LNCaP clone FGC (cell line): ENCODE measurements at regions not wholly inside any gene's neighbourhood (a gene's known extent, or its start where the extent isn't known, plus 50 kb on each side); places are given as distances from the start of the nearest gene placed in this dataset.
"Not testable (repeated sequence)": the region's sequence is repeated elsewhere in the genome, so short reads cannot be mapped to it uniquely, and the experiment has no call there.

Experiments
- DNase-seq: peaks from one replicate; pipeline ENCODE4 v3.0.0-alpha.2; 2011; ENCODE audit warnings: low read depth
- H3K4me3 ChIP-seq: 2 replicates; pipeline ENCODE4 v1.5.1; 2011; ENCODE audit warnings: mild to moderate bottlenecking, low read depth, low read length, control low read depth

DNA sequence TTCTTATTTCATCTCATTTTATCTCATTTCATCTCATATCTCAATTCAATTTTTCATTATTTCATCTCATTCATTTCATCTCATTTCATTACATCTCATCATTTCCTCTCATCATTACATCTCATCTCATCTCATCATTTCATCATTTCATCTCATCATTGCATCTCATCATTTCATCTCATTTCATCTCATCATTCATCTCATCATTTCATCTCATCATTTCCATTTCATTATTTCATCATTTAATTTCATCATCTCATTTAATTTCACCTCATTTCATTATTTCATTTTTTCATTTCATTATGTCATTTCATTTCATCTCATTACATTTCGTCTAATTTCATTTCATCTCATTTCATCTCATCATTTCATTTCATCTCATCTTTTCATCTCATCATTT, 2867.8 kb downstream of the RPIA start:
- H3K4me3 ChIP-seq, DNase-seq: not testable (repeated sequence)

DNA sequence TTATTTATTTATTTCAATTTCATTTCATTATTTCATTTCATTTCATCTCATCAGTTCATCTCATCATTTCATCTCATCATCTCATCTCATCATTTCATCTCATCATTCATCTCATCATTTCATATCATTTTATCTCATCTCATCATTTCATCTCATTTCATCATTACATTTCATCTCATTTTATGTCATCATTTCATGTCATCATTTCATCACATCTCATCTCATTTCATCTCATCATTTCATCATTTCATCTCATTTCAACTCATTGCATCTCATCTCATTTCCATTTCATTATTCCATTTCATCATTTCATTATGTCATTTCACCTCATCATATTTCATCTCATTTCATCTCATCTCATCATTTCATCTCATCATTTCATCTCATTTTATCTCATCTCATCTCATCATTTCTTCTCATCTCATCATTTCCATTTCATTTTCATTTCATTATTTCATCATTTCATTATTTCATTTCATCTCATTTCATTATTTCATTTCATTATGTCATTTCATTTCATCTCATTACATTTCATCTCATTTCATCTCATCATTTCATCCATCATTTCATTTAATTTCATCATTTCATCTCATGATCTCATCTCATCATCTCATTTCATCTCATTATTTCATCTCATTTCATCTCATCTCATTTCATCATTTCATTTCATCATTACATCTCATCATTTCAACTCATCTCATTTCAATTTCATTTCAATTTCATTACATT, 2868.6 kb downstream of the RPIA start:
- not testable (repeated sequence) for DNase-seq, H3K4me3 ChIP-seq

DNA sequence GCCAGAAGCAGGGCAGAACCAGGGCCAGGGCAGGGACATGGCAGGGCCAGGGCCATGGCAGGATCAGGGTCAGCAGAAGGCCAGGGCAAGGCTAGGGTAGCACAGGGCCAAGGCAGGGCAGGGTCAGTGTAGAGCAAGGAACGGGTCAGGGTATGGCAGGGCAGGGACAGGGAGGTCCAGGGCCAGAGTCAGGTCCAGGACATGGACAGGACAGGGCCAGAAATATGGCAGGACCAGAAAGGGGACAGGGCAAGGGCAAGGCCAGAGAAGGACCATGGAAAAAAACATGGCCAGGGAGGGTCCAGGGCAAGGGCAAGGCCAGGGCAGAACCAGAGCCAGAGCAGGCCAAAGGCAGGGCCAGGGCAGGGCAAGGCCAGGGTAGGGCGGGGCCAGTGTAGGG, 2870.7 kb downstream of the RPIA start:
- DNase-seq, H3K4me3 ChIP-seq: not testable (repeated sequence)

DNA sequence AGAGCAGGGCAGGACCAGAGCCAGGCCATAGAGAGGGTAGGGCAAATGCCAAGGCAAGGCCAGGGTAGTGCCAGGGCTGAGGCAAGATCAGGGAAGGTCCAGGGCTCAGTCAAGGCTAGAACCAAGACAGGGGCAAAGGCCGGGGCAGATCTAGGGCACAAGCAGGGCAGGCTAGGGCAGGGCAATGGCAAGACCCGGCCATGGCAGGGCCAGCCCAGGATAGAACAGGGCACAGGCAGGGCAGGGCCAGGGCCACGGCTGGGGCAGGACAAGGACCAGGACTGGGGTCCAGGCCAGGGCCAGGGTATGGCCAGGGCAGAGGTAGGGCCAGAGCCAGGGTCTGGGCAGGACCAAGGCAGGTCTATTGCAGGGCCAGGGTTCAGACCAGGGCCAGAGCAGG, 2873.2 kb downstream of the RPIA start:
- not testable (repeated sequence) for DNase-seq

DNA sequence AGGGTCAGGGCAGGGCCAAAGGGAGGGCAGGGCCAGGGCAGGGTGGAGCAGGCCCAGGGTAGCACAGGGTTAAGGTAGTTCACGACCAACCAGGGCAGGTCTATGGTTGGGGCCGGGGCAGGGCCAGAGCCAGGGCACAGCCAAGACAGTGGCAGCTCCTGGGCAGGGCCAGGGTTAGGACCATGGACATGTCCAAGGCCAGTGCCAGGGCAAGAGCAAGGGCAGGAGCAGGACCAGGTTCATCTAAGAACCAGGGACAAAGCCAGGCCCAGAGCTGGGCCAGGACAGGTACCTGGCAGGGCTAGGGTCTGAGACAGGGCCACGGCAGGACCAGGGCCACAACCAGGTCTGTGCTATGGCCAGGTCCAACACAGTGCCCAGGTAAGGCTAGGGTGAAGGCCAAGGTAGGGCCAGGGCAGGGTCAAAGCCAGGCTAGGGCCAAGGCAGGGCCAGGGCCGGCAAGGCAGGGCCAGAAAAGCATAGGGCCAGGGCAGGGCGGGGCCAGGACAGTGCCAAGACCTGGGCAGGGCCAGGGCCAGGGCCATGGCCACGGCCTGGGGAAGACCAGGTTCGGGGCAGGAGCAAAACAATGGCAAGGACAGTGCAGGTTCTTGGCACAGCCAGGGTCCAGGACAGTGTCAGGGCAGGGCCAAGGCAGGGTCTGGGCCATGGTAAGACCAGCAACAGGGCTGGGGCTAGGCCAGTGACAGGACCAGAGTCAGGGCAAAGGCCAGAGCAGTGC, 2874.4 kb downstream of the RPIA start:
- not testable (repeated sequence) for DNase-seq, H3K4me3 ChIP-seq

More for the DNA sequence above, 2873.2 kb downstream of the RPIA start:
- not testable (repeated sequence) for H3K4me3 ChIP-seq

DNA sequence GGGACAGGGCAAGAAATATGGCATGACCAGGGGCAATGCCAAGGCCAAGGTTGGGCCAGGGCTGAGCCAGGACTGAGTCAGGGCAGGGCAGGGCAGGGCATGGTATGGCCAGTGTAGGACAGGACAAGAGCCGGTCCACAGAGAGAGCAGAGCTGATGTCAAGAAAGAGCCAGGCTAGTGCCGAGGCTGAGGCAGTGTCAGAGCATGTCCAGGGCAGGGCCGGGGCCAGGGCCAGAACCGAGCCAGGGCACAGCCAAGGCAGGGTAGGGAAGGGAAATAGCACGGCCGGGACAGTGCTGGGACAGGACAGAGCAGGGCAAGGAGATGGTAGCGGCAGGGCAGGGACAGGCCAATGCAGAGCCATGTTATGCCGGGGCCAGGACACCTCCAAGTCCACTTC, 2875.1 kb downstream of the RPIA start:
- DNase-seq, H3K4me3 ChIP-seq: not testable (repeated sequence)

DNA sequence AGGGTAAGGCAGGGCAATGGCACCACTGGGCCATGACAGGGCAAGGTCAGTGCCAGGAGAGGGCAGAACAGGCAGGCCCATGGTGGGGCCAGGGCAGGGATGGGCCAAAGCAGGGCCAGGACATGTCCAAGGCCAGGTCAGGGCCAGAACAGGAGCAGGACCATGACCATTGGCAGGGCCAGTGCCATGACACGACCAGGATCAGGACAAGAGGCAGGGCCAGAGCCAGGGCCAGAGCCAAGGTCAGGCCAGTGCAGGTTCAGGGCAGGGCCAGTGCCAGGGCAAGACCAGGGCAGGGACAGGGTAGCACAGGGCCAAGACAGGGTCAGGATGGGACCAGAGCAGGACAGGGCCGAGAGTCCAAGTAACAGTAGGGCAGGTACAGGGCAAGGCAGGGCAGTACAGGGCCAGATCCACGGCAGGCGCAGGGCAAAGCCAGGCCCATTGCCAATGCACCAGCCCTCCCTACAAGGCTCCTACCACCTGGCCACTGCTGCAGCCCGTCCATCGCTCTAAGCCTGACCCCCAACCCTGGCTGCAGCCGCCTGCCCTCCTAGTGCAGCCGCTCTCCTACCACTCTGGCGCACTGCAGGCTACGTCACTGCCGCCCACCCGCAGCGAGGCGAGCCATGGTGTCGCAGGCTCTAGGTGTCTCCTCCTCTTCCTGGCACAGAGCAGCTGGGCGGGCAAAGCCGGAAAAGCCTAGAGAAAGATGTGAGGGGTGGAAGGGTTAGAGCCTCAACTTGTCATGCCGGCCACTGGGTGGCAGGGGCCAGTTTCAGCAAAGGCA, 2876.3 kb downstream of the RPIA start:
- not testable (repeated sequence) for H3K4me3 ChIP-seq, DNase-seq

DNA sequence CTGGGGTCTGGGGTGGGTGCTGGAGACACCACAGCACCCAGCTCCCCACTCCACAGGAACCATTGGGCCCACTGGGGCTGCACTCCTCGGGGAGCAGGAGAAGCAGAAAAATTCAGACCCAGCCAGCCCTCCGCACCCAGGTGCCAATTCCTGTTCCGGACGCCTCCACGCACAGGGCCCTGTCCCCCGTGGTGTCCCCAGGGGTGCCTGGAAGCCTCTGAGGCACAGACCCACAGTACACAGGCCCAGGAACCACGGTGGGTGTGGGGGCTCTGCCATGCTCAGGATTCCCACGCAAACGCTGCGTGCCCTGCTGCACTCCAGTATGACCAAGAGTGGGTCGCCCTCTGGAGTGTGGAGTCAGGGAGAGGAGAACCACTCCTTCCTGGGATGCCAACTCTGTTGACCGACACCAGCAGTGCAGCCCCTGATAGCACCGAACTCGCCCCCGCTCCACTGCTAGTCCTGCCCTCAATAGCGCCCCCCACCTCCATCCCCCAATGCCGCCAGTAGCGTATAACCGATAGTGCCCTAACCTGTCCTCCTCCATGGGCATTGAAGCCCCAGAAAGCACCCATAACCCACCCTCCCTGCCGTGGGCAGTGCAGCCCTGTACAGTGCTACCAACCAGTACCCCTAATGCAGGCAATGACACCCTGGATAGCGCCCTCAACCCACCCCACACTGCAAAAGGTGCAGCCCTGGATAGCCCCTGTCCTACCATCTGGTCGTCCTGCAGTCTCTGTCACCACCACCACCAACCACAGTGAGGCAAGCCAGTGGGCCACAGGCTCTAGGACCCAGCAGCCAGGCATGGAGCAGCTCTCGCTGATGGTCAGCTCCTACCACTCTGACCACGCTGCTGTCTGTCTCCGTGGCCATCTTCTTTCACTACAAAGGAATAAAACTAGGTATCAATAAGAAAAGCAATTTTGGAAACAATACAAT, 2877.2 kb downstream of the RPIA start:
- not testable (repeated sequence) for H3K4me3 ChIP-seq, DNase-seq

DNA sequence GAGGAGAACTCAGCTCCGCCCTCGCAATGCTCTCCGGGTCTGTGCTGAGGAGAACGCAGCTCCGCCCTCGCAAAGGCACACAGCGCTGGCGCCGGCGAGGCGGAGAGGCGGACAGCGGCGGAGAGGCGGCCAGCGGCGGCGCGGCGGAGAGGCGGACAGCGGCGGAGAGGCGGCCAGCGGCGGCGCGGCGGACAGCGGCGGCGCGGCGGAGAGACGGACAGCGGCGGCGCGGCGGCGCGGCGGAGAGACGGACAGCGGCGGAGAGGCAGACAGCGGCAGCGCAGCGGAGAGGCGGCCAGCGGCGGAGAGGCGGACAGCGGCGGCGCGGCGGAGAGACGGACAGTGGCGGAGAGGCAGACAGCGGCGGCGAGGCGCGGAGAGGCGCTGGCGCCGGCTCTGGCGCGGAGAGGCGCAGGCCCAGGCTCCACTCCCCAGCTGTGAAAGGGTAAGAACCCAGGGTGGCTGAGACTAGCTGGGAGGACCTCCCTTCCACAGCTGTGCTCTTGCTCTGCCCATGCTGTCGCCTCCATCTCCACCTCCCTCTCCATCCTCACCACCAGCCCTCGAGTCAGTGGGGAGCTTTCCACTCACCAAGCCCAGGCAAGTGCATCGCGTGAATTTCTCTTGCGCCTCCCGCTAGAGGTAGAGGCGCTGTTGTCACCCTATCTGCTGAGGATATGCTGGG, 2879.9 kb downstream of the RPIA start:
- H3K4me3 ChIP-seq, DNase-seq: not testable (repeated sequence)

DNA sequence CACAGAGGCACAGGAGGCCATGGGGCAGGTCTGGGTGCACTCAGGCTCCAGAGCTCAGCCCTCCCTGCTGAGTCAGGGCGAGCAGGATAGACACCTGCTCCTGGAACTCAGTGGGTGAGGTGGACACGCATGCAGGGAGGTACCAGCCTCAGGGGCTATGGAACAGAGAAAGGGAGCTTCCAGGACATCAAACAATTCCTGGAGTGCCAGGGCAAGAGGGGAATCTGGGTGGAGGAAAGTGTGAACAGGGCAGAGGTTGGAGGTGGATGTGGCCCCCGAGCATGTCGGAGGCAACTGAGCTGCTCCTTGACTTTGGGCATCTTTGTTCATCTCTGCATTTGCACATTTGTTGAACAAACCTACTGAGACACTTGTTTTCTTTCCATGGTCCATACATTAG, 2881.5 kb downstream of the RPIA start:
- not testable (repeated sequence) for DNase-seq

DNA sequence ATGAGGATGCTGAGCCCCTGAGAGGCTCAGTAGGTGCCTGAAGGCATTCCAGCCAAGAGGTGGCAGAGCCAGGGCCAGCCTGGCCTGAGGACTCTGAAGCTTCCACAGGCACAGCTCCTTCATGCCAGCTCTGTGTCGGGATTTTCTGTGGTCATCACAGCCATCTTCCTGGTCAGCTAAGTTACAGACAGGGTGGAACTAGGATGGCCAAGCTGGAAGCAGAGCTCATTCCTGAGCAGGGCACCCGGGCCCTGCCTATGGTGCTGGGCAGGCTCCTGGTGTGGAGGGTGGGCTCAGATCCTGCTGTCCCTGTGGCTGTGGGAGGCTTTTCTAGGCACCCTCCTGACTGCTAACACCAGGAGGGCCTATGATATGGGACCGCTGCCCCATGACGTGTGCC, 2882.3 kb downstream of the RPIA start:
- not testable (repeated sequence) for H3K4me3 ChIP-seq, DNase-seq

More for the DNA sequence above, 2881.5 kb downstream of the RPIA start:
- H3K4me3 ChIP-seq, result not testable (repeated sequence)

DNA sequence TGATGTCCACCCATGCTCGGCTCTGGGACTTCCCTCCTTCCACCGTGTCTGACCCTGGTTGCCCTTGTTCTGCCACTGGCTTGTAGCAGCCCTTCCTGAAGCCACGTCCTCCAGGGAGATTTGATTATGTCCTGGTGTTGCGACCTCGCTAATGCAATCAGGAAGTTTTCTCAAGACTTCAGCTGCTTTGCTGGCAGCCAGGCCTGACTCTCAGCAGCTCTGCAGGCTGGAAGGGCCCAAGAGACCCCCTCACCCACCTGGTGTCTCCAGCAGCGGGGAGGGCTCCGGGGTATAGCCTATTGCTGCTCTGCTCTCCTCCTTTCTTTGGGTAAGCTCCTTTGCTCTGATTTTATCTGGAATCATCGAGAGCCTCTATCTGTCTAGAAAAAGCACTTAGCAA, 2882.8 kb downstream of the RPIA start:
- not testable (repeated sequence) for H3K4me3 ChIP-seq, DNase-seq

DNA sequence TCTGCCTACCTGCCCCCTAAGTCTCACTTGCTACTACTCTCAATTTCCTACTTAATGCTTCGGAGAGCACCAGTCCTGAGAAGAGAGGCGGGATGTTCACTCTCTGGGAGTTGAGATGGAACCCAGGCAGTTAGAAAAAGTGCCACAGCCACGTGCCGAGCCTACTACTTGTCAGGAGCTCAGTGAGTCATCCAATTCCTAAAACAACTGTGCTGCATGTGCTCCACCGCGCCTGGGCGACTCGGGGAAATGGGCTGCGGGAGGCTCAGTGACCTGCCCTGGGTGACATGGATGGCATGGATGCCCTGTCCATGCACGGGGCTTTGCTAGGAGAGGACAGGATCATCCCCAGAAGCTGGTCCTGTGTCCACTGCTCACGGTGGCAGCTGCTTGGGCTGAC, 2884.2 kb downstream of the RPIA start:
- not testable (repeated sequence) for H3K4me3 ChIP-seq, DNase-seq

DNA sequence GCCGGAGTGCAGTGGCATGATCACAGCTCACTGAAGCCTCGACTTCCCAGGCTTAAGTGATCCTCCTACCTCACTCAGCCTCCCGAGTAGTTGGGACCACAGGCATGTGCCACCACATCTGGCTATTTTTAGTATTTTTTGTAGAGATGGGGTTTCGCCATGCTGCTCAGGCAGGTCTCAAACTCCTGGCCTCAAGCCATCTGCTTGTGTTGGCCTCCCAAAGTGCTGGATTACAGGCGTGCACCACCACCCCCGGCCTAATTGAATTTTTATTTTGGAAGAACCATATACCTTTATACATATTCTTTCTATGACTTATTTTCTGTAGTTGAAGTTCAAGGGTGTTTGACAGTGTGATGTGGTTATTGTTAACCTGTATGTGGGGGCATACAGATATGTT, 2885.9 kb downstream of the RPIA start:
- not testable (repeated sequence) for H3K4me3 ChIP-seq, DNase-seq

DNA sequence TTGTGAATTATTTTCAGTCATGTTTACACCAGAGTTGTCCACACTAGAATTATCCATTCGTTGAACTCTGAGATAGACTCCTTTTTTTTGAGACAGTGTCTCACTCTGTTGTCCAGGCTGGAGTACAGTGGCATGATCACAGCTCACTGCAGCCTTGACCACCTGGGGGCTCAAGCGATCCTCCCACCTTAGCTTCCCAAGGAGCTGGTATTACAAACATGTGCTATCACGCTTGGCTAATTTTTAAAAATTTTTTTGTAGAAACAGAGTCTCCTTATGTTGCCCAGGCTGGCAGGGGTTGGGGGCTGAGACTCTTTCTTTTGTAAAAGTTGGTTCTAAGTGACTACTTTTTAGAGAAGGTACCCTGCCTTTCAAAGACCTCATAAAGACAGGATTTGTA, 2887.2 kb downstream of the RPIA start:
- not testable (repeated sequence) for DNase-seq

DNA sequence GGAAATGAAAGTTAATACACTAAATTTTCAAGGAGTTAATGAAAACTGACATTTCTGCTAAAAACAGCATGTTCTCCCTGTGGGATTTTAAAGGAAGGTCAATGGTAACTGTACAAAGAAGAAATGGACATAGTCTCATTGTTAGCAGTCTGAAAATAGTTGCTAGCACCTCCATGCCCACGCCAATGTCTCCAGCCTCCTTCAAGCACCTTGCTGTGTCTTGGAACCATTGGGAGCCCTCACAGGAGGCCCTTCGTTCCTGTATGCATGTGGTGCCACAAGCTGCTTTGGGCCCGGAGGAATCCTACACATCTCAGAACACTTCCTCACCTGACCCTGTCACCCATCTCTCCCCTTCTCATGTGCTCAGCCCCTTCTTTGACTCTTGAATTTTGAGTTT, 2888.1 kb downstream of the RPIA start:
- H3K4me3 ChIP-seq, DNase-seq: not testable (repeated sequence)

More for the DNA sequence above, 2887.2 kb downstream of the RPIA start:
- not testable (repeated sequence) for H3K4me3 ChIP-seq

DNA sequence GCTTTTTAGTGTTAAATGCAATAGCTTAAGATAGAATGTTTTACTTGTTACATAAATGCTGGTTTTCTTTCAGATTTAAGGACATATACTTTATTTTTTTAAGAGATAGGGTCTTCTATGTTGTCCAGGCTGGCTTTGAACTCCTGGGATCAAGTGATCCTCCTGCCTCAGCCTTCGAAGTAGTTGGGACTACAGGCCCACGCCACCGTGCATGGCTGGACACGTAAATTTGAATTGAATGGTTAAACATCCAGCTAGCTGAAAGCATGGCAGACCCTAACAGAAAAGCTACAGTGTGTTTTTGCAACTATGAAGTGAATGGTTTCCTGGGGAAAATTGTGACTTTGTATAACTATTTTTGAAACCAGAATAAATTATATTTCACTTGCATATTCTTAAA, 2888.6 kb downstream of the RPIA start:
- not testable (repeated sequence) for DNase-seq

DNA sequence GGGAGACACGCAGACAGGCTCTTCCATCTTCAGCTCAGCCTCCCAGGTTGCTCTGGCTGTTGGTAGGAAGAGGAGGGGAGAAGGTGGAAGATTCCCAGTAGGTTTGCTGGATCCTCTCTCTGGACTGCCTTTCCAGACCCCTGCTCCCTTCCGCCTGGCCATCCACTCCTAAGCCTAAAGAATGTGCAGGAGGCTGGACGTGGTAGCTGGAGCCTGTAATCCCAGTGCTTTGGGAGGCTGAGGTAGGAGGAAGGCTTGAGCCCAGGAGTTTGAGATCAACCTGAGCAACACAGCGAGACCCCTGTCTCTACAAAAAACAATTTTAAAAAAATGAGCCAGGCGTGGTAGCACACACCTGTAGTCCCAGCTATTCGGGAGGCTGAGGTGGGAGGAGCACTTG, 2895.6 kb downstream of the RPIA start:
- H3K4me3 ChIP-seq, DNase-seq: not testable (repeated sequence)

More for the DNA sequence above, 2888.6 kb downstream of the RPIA start:
- not testable (repeated sequence) for H3K4me3 ChIP-seq
